Ascending aorta (tissue), 2 donors: ENCODE measurements at regions not wholly inside any gene's neighbourhood (a gene's known extent, or its start where the extent isn't known, plus 50 kb on each side); places are given as distances from the start of the nearest gene placed in this dataset.

Source experiments
- DNase-seq, 2 donors: peaks; one replicate each; pipeline ENCODE4 v3.0.0-alpha.2; 2019; ENCODE audit warnings: low spot score in 2 of 2
- H3K27ac ChIP-seq, 2 donors: fragments of 200-600 bp; sonication (generic); one replicate each; pipeline ENCODE4 v1.5.1; 2016 to 2017; ENCODE audit warnings: mild to moderate bottlenecking in 1 of 2
- H3K27me3 ChIP-seq: fragments of 200-600 bp; sonication (generic); one replicate; pipeline ENCODE4 v1.5.1; 2017
- H3K36me3 ChIP-seq, 2 donors: fragments of 200-600 bp; sonication (generic); one replicate each; pipeline ENCODE4 v1.5.1; 2016
- H3K4me1 ChIP-seq, 2 donors: fragments of 200-600 bp; sonication (generic); one replicate each; pipeline ENCODE4 v1.5.1; 2016 to 2017; ENCODE audit warnings: mild to moderate bottlenecking in 1 of 2
- H3K4me3 ChIP-seq, 2 donors: fragments of 200-600 bp; sonication (generic); one replicate each; pipeline ENCODE4 v1.5.1; 2016 to 2017; ENCODE audit warnings: mild to moderate bottlenecking in 1 of 2
- H3K9me3 ChIP-seq, 2 donors: fragments of 200-600 bp; sonication (generic); one replicate each; pipeline ENCODE4 v1.5.1; 2016
- intact Hi-C: fragments of 100-400 bp; cut with DNase I; formaldehyde crosslinking; loops from one replicate; pipeline ENCODE4 v1.15.1; 2023
- TF ChIP-seq, protein P1 (sequence below), 3 experiments: fragments of 200-600 bp in 2 of 3; fragments of 450-650 bp in 1 of 3; sonication (generic) in 2 of 3; IDR thresholded peaks; one replicate each; pipeline ENCODE4 v1.5.1; 2016 to 2019; ENCODE audit warnings: antibody characterized with exemption in 3 of 3, mild to moderate bottlenecking in 1 of 3, moderate library complexity in 1 of 3

DNA sequence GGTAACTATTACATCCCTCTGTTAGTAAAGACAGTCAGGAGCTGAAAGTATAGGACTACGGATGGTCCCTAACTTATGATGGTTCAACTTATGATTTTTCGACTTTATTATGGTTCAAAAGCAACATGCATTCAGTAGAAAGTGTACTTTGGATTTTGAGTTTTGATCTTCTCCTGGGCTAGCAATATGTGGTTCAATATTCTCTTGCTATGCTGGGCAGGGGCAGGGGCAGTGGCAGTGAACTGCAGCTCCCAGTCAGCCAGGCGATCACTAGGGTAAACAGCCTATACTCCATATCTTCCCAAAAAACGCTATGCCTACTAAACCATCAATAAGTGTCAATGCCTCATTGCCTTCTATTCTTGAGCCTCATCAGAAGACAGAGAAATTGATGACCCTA is 292.7 kb downstream of the EMP1 start:
- TF ChIP-seq, protein P1, sequence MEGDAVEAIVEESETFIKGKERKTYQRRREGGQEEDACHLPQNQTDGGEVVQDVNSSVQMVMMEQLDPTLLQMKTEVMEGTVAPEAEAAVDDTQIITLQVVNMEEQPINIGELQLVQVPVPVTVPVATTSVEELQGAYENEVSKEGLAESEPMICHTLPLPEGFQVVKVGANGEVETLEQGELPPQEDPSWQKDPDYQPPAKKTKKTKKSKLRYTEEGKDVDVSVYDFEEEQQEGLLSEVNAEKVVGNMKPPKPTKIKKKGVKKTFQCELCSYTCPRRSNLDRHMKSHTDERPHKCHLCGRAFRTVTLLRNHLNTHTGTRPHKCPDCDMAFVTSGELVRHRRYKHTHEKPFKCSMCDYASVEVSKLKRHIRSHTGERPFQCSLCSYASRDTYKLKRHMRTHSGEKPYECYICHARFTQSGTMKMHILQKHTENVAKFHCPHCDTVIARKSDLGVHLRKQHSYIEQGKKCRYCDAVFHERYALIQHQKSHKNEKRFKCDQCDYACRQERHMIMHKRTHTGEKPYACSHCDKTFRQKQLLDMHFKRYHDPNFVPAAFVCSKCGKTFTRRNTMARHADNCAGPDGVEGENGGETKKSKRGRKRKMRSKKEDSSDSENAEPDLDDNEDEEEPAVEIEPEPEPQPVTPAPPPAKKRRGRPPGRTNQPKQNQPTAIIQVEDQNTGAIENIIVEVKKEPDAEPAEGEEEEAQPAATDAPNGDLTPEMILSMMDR (IDR thresholded peaks at IDR 0.05) = no peak
- no peak overlapping the region for H3K4me3 ChIP-seq
- no peaks in the 10 kb centered on the region for H3K4me1 ChIP-seq
- no peak for DNase-seq
- H3K9me3 ChIP-seq = no peaks in the 10 kb centered on the region
- no peaks in the 10 kb centered on the region for H3K27me3 ChIP-seq
- no peaks in the 10 kb centered on the region for H3K36me3 ChIP-seq
- no peak overlapping the region for H3K27ac ChIP-seq
- intact Hi-C loops = no loop called here

DNA sequence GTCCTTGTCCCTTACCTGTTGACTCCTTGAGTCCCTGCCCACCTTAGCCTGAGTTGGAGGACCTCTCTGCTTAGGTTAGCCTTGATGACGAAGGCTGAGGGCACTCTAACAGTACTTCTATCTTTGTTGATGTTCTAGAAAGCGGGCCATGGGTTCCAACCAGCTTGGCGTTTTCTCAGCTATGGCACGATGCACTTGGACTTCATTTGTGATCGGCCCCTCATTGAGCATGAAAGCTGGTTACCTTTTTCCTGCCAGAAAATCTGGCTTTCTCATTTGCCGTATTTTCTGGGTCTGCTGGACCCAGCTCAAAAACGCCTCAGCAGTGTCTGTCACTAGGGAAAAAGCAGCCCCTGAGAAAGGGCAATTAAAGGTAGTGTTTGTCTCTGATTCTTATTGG is 290.8 kb downstream of the EMP1 start:
- intact Hi-C loops = no loop called here
- TF ChIP-seq, protein P1 (IDR thresholded peaks at IDR 0.05) = no peak
- no peak overlapping the region for H3K4me3 ChIP-seq
- DNase-seq = no peak
- no peaks in the 10 kb centered on the region for H3K27me3 ChIP-seq
- no peaks in the 10 kb centered on the region for H3K36me3 ChIP-seq
- H3K9me3 ChIP-seq = no peaks in the 10 kb centered on the region
- H3K27ac ChIP-seq = no peak overlapping the region
- H3K4me1 ChIP-seq = no peaks in the 10 kb centered on the region

DNA sequence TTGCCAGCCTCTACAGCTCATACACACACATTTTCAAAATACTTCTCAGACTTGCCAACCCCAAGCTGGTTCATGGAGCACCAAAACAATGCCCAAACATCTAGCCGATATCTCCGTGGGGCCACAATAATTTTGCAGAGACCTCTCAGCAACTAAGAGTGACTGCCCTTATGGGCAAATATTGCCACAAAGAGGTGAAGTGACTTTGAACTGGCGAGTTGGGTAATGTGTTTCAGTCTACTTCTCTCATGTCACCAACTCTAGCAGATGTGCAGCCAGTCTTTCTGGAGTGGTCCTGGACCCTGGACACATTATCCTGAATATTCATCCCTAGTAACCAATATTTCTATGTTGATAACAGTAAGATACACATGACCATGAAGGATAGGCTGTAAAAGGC is 290.3 kb downstream of the EMP1 start:
- intact Hi-C loops = no loop called here
- no peaks in the 10 kb centered on the region for H3K27me3 ChIP-seq
- H3K36me3 ChIP-seq = no peaks in the 10 kb centered on the region
- H3K9me3 ChIP-seq = no peaks in the 10 kb centered on the region
- H3K4me1 ChIP-seq = no peaks in the 10 kb centered on the region
- no peak for DNase-seq
- TF ChIP-seq, protein P1 (IDR thresholded peaks at IDR 0.05) = no peak
- H3K4me3 ChIP-seq = no peak overlapping the region
- H3K27ac ChIP-seq = no peak overlapping the region

DNA sequence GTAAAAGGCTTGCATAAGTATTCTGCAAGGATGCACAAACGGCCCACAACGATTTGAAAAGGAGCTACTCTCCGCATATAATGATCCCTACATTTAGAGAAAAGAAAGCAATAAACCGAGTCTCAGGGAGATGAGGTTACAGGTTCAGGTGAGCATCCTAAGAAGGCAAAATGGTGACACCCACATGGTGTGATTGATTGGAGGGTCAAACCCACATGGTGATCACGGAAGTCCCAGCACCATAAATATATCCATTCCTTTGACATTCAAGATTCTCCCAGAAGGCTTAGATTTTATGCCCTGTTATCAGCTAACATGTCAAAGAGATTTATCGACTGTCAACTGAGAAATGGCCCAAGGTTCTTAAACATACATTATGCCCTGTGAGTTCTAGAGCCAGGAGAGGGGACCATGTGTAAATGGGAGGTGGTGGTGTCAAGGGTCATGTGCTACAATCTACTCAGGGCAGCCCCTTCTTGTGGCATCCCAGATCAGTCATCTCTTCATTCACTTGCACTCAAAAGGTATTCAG is 282.2 kb downstream of the EMP1 start:
- TF ChIP-seq, protein P1 (IDR thresholded peaks at IDR 0.05) = no peak
- intact Hi-C loops = no loop called here

DNA sequence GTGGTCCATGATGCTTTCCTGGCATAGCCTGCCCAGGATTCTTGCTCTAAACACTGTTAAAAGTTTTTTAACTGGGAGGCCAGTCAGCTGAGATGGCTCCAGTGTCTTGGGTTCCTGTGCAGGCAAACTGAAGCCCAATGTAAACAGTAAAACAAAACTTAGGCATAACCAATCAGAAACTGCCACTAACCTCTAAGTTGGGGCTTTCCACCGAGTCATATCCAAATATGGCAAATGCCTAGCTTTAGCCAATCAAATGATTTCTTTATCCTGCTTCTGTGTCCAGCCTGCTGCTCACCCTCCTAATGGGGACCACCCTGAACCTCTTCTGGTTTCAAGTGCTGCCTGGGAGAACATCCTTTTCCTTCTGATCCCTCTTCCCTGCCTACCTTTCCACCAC is 277.9 kb downstream of the EMP1 start:
- no peak for DNase-seq
- Histone ChIP-seq H3K4me1 (no peaks in the 10 kb centered on the region), H3K9me3 (no peaks in the 10 kb centered on the region), H3K4me3 (no peak overlapping the region), H3K36me3 (no peaks in the 10 kb centered on the region), H3K27ac (no peak overlapping the region), H3K27me3 (no peaks in the 10 kb centered on the region)
- TF ChIP-seq, protein P1 (IDR thresholded peaks at IDR 0.05) = no peak
- intact Hi-C loops = no loop called here

More for the DNA sequence above, 282.2 kb downstream of the EMP1 start:
- Histone ChIP-seq H3K9me3 (no peaks in the 10 kb centered on the region), H3K27ac (no peak overlapping the region), H3K4me3 (no peak overlapping the region), H3K4me1 (no peaks in the 10 kb centered on the region), H3K27me3 (no peaks in the 10 kb centered on the region), H3K36me3 (no peaks in the 10 kb centered on the region)
- no peak for DNase-seq

DNA sequence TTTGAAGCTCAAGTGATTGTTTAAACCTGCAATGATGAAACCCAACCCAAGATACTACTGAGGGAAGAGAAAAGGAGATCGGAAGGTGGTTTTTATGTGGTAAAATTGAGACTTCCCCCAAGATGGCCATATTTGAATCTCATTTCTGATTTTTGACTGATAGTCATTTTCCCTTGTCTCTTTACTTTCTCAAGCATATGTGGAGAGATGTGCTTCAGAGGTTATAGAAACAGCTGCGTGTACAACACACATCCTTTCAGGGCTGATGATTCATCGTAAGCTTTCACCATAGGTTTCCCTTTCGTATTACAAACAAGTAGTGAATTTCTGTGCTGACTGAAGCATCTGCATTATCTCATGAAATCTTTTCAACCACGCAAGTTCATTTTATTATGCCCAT is 276.2 kb downstream of the EMP1 start:
- Histone ChIP-seq H3K9me3 (no peaks in the 10 kb centered on the region), H3K4me1 (no peaks in the 10 kb centered on the region), H3K4me3 (no peak overlapping the region), H3K27me3 (no peaks in the 10 kb centered on the region), H3K27ac (no peak overlapping the region), H3K36me3 (no peaks in the 10 kb centered on the region)
- no peak for DNase-seq
- TF ChIP-seq, protein P1 (IDR thresholded peaks at IDR 0.05) = no peak
- intact Hi-C loops = no loop called here
